Myocyte (in vitro differentiated cells): ENCODE measurements at regions not wholly inside any gene's neighbourhood (a gene's known extent, or its start where the extent isn't known, plus 50 kb on each side); places are given as distances from the start of the nearest gene placed in this dataset.

ENCODE experiments used
- DNase-seq: peaks from one replicate; pipeline ENCODE4 v3.0.0-alpha.2; 2012; ENCODE audit warnings: low read depth

- no peak for DNase-seq
These were observed 78.6 kb upstream of the TBX3 start for GRCh38 chr12:114762490-114763110.

- DNase-seq = no peak
These were observed 76.3 kb upstream of the TBX3 start for GRCh38 chr12:114760151-114760877.

GRCh38 chr12:114759635-114760034 is 75.7 kb upstream of the TBX3 start:
- no peak for DNase-seq

- no peak for DNase-seq
These were observed 73.8 kb upstream of the TBX3 start for GRCh38 chr12:114757684-114758325.

- DNase-seq = no peak
These were observed 68.2 kb upstream of the TBX3 start for GRCh38 chr12:114752217-114752616.

- no peak for DNase-seq
These were observed 67.7 kb upstream of the TBX3 start for GRCh38 chr12:114751712-114752111.

- DNase-seq = no peak
These were observed 66.9 kb upstream of the TBX3 start for GRCh38 chr12:114750917-114751316.

GRCh38 chr12:114749065-114749464 is 65.1 kb upstream of the TBX3 start:
- DNase-seq = no peak

GRCh38 chr12:114747012-114747858 is 63.3 kb upstream of the TBX3 start:
- DNase-seq = no peak

GRCh38 chr12:114746297-114747011 is 62.5 kb upstream of the TBX3 start:
- DNase-seq = no peak

- no peak for DNase-seq
These were observed 60.7 kb upstream of the TBX3 start for GRCh38 chr12:114744691-114745090.

- DNase-seq = no peak
These were observed 60.3 kb upstream of the TBX3 start for GRCh38 chr12:114744285-114744684.

- DNase-seq = no peak
These were observed 59.8 kb upstream of the TBX3 start for GRCh38 chr12:114743799-114744198.

GRCh38 chr12:114743289-114743688 is 59.3 kb upstream of the TBX3 start:
- no peak for DNase-seq

GRCh38 chr12:114742363-114742762 is 58.4 kb upstream of the TBX3 start:
- DNase-seq = no peak

GRCh38 chr12:114741940-114742339 is 58.0 kb upstream of the TBX3 start:
- no peak for DNase-seq

- DNase-seq = no peak
These were observed 56.5 kb upstream of the TBX3 start for GRCh38 chr12:114740448-114740847.

- no peak for DNase-seq
These were observed 54.6 kb upstream of the TBX3 start for GRCh38 chr12:114738460-114739184.

- DNase-seq = no peak
These were observed 51.9 kb upstream of the TBX3 start for GRCh38 chr12:114735680-114736374.

GRCh38 chr12:114735011-114735410 is 51.0 kb upstream of the TBX3 start:
- no peak for DNase-seq
